Nephron (organoid): ENCODE measurements at regions not wholly inside any gene's neighbourhood (a gene's known extent, or its start where the extent isn't known, plus 50 kb on each side); places are given as distances from the start of the nearest gene placed in this dataset.

Experiments used
- H3K27ac Mint-ChIP-seq, 3 experiments: 2 replicates each; pipeline ENCODE4 v1.8.0; 2020; ENCODE audit warnings: mixed read lengths in 3 of 3, mild to moderate bottlenecking in 2 of 3, moderate library complexity in 1 of 3
- H3K27me3 Mint-ChIP-seq: 2 replicates; pipeline ENCODE4 v1.8.0; 2021; ENCODE audit warnings: low read depth, mild to moderate bottlenecking, moderate library complexity, mixed read lengths
- H3K36me3 Mint-ChIP-seq: 2 replicates; pipeline ENCODE4 v1.8.0; 2020; ENCODE audit warnings: low read depth, mixed read lengths
- H3K4me1 Mint-ChIP-seq: 2 replicates; pipeline ENCODE4 v1.8.0; 2020; ENCODE audit warnings: mixed read lengths
- H3K4me3 Mint-ChIP-seq, 3 experiments: 2 replicates each; pipeline ENCODE4 v1.8.0; 2020; ENCODE audit warnings: mild to moderate bottlenecking in 3 of 3, mixed read lengths in 3 of 3, moderate library complexity in 2 of 3
- H3K9me3 Mint-ChIP-seq: 2 replicates; pipeline ENCODE4 v1.8.0; 2020; ENCODE audit warnings: mixed read lengths
- TF ChIP-seq, protein P1 (sequence below), 3 experiments: fragments of 200-600 bp; sonication (generic); IDR thresholded peaks; one replicate each; pipeline ENCODE4 v1.5.0; 2021; ENCODE audit warnings: antibody characterized with exemption in 3 of 3; ENCODE audit not compliant: unreplicated experiment in 3 of 3

DNA sequence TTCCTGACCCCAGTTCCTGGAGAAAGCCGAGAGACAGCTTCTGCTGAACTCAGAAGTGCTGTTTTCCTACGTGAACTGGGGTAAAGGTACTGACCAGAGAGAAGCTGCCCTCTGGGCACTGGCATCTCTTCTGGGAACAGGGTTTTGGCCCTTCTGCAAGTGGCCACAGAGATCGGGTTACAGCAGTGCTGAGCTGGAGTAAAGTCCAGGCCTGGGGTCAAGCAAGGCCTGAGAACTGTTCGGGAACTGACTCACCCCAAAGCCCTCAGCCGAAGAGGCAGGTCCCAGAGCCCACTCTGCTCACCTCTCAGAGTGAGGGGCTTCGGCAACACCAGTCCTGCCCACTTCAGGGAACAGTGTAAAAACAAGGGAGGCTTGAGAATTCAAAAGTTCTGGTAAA is 177.2 kb upstream of the RUNX1 start:
- Mint-ChIP-seq H3K9me3 (no peaks in the 10 kb centered on the region), H3K27me3 (peaks cover 19% of the 10 kb centered on the region), H3K4me1 (peaks cover 48% of the 10 kb centered on the region), H3K4me3 (no peak overlapping the region), H3K27ac (no peak overlapping the region), H3K36me3 (no peaks in the 10 kb centered on the region)
- TF ChIP-seq, protein P1, sequence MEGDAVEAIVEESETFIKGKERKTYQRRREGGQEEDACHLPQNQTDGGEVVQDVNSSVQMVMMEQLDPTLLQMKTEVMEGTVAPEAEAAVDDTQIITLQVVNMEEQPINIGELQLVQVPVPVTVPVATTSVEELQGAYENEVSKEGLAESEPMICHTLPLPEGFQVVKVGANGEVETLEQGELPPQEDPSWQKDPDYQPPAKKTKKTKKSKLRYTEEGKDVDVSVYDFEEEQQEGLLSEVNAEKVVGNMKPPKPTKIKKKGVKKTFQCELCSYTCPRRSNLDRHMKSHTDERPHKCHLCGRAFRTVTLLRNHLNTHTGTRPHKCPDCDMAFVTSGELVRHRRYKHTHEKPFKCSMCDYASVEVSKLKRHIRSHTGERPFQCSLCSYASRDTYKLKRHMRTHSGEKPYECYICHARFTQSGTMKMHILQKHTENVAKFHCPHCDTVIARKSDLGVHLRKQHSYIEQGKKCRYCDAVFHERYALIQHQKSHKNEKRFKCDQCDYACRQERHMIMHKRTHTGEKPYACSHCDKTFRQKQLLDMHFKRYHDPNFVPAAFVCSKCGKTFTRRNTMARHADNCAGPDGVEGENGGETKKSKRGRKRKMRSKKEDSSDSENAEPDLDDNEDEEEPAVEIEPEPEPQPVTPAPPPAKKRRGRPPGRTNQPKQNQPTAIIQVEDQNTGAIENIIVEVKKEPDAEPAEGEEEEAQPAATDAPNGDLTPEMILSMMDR (IDR thresholded peaks at IDR 0.05; ENCODE audit: unreplicated experiment in 3 of 3): no peak

DNA sequence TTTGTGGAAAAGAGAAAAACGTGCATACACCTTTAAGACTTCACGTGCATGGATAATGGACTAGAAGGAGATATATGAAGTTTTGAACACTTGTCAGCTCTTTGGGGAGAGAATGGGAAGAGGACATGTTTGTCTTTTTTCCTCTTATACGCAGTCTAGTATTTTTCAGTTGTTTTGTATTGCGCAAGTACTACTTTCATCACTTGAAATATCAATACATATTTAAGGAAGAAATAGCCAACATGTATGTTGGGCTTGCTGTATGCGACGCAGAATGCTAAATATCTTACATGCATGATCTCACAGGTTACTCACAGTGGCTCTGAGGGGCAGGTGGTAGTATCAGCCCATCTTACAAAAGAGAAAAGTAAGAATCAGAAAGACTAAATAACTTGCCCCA is 176.5 kb upstream of the RUNX1 start:
- H3K4me3 Mint-ChIP-seq: no peak overlapping the region
- TF ChIP-seq, protein P1 (IDR thresholded peaks at IDR 0.05; ENCODE audit: unreplicated experiment in 3 of 3): no peak
- peaks cover 48% of the 10 kb centered on the region for H3K4me1 Mint-ChIP-seq
- peaks cover under 1% of the 10 kb centered on the region for H3K9me3 Mint-ChIP-seq
- no peak overlapping the region for H3K27ac Mint-ChIP-seq
- H3K36me3 Mint-ChIP-seq: no peaks in the 10 kb centered on the region
- H3K27me3 Mint-ChIP-seq: peaks cover 19% of the 10 kb centered on the region

DNA sequence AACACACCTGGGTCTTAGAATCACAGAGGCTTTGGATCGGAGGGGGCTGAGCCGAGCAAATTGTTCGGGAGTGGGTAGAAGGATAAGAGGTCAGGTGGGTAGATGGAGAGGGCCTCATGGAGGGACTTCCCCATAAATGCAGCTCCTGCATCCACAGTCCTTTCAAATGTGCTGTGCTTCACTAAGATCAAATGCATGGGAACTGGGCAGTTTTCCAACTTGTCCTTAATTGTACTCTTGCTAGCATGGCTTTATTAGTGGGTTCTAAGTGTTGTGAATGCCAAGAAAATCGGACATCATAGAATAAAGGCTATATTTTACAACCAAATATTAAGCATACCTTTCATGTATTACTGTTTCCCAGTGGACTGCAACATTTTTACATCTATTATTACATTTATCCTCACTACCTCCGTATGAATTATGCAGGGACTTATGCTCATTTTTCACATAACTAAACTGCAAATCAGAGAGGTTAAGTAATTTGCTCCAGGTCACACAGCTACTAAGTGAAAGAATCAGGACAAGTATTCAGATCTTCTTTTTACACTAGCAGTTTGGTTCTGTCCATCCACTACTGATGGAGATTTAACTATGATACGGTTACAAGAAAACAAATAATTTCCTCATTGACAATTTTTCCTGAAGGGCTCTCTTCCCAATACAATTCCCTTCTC is 174.5 kb upstream of the RUNX1 start:
- no peak overlapping the region for H3K27ac Mint-ChIP-seq
- H3K9me3 Mint-ChIP-seq: peaks cover 3% of the 10 kb centered on the region
- peaks cover 37% of the 10 kb centered on the region for H3K4me1 Mint-ChIP-seq
- H3K4me3 Mint-ChIP-seq: no peak overlapping the region
- peaks cover 19% of the 10 kb centered on the region for H3K27me3 Mint-ChIP-seq
- no peaks in the 10 kb centered on the region for H3K36me3 Mint-ChIP-seq
- TF ChIP-seq, protein P1 (IDR thresholded peaks at IDR 0.05; ENCODE audit: unreplicated experiment in 3 of 3): no peak

DNA sequence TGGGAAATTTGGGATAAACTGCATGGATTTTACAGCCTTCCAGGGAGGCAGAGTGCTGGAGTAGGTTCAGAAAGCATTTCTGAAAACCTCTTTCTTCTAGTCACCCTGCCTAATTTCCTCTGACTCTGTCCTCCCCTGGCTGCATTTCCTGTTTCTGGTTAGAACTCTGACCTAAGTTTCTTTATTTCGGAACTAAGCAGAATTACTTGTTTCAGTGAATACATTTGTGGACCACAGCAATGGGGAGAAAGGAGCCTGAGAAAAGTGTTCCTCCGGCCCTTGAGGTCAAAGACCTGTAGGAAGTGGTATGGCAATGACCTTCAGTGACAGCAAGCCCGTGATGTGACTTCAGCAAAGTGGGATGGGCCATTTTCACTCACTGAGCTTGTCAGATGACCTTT is 173.4 kb upstream of the RUNX1 start:
- Mint-ChIP-seq H3K27me3 (peaks cover 14% of the 10 kb centered on the region), H3K9me3 (peaks cover 3% of the 10 kb centered on the region), H3K27ac (no peak overlapping the region), H3K4me3 (no peak overlapping the region), H3K36me3 (no peaks in the 10 kb centered on the region), H3K4me1 (peaks cover 30% of the 10 kb centered on the region)
- TF ChIP-seq, protein P1 (IDR thresholded peaks at IDR 0.05; ENCODE audit: unreplicated experiment in 3 of 3): no peak

DNA sequence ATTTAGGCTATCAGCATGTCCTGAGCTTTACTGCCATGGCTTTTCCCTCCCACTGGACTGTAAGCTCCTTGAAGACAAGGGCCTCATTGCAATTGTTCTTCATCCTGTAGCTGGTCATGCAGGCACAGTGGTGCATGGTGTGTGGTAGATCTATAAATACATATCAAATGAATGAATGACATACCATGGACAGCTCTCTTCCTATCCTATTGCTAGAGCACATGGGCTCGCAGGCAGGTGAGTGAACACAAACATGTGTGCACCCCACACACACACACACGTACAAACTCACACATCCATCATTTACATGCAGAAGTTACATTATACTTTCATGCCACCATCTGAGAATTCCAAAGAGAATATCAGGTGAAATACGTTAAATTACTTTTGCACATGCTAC is 172.9 kb upstream of the RUNX1 start:
- H3K9me3 Mint-ChIP-seq: peaks cover 3% of the 10 kb centered on the region
- no peaks in the 10 kb centered on the region for H3K36me3 Mint-ChIP-seq
- no peak overlapping the region for H3K4me3 Mint-ChIP-seq
- no peak overlapping the region for H3K27ac Mint-ChIP-seq
- H3K27me3 Mint-ChIP-seq: peaks cover 14% of the 10 kb centered on the region
- TF ChIP-seq, protein P1 (IDR thresholded peaks at IDR 0.05; ENCODE audit: unreplicated experiment in 3 of 3): no peak
- H3K4me1 Mint-ChIP-seq: peaks cover 25% of the 10 kb centered on the region

DNA sequence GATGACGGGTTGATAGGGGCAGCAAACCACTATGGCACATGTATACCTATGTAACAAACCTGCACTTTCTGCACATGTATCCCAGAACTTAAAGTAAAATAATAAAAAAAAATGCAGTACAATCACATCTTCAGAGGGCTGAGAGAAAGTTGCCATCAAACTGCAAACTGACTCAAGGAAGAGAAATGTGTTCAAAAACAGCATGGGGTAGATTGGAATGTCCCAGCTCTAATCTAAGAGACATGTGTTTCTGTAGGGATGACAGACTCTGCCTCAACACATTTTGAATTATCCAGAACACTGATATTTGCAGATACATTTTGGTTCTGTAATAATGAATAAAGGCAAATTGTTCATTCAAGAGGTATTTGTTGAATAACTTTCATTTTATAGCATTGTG is 171.2 kb upstream of the RUNX1 start:
- no peak overlapping the region for H3K27ac Mint-ChIP-seq
- peaks cover 18% of the 10 kb centered on the region for H3K27me3 Mint-ChIP-seq
- H3K36me3 Mint-ChIP-seq: no peaks in the 10 kb centered on the region
- TF ChIP-seq, protein P1 (IDR thresholded peaks at IDR 0.05; ENCODE audit: unreplicated experiment in 3 of 3): no peak
- peaks cover 15% of the 10 kb centered on the region for H3K4me1 Mint-ChIP-seq
- H3K4me3 Mint-ChIP-seq: no peak overlapping the region
- H3K9me3 Mint-ChIP-seq: peaks cover 3% of the 10 kb centered on the region
